ENCODE measurements at regions not wholly inside any gene's neighbourhood (a gene's known extent, or its start where the extent isn't known, plus 50 kb on each side); places are given as distances from the start of the nearest gene placed in this dataset.

- DNase-seq, result no peak
Observed at GRCh38 chr14:54133896-54134295, 177.3 kb upstream of the BMP4 start.

GRCh38 chr14:54135804-54136280 is 179.2 kb upstream of the BMP4 start:
- DNase-seq, result no peak

GRCh38 chr14:54136894-54137613 is 180.4 kb upstream of the BMP4 start:
- DNase-seq, result no peak

- no peak for DNase-seq
Observed at GRCh38 chr14:54137614-54137961, 181.0 kb upstream of the BMP4 start.

- DNase-seq, result no peak
Observed at GRCh38 chr14:54138024-54138353, 181.4 kb upstream of the BMP4 start.

- no peak for DNase-seq
Observed at GRCh38 chr14:54138354-54139038, 181.9 kb upstream of the BMP4 start.

GRCh38 chr14:54140551-54140950 is 183.9 kb upstream of the BMP4 start:
- no peak for DNase-seq

- DNase-seq, result no peak
Observed at GRCh38 chr14:54146601-54147000, 190.0 kb upstream of the BMP4 start.

GRCh38 chr14:54147282-54147681 is 190.7 kb upstream of the BMP4 start:
- DNase-seq, result no peak

GRCh38 chr14:54147758-54148157 is 191.1 kb upstream of the BMP4 start:
- DNase-seq, result no peak

GRCh38 chr14:54148251-54148650 is 191.6 kb upstream of the BMP4 start:
- DNase-seq, result no peak

- no peak for DNase-seq
Observed at GRCh38 chr14:54152351-54152750, 195.7 kb upstream of the BMP4 start.

GRCh38 chr14:54166049-54166950 is 209.7 kb upstream of the BMP4 start:
- no peak for DNase-seq

GRCh38 chr14:54168489-54168888 is 211.9 kb upstream of the BMP4 start:
- no peak for DNase-seq

- no peak for DNase-seq
Observed at GRCh38 chr14:54169254-54169924, 212.8 kb upstream of the BMP4 start.

GRCh38 chr14:54170301-54170700 is 213.7 kb upstream of the BMP4 start:
- no peak for DNase-seq

- no peak for DNase-seq
Observed at GRCh38 chr14:54172114-54172513, 215.5 kb upstream of the BMP4 start.

GRCh38 chr14:54172562-54172961 is 215.9 kb upstream of the BMP4 start:
- no peak for DNase-seq

- DNase-seq, result no peak
Observed at GRCh38 chr14:54173802-54174201, 217.2 kb upstream of the BMP4 start.

- DNase-seq, result no peak
Observed at GRCh38 chr14:54174457-54174856, 217.8 kb upstream of the BMP4 start.

- peak; percentile 68 for DNase-seq
Observed at GRCh38 chr14:54175298-54175942, 218.8 kb upstream of the BMP4 start.

- no peak for DNase-seq
Observed at GRCh38 chr14:54177019-54177418, 219.8 kb upstream of the CDKN3 start.
